ENCODE measurements at regions not wholly inside any gene's neighbourhood (a gene's known extent, or its start where the extent isn't known, plus 50 kb on each side); places are given as distances from the start of the nearest gene placed in this dataset.

DNA sequence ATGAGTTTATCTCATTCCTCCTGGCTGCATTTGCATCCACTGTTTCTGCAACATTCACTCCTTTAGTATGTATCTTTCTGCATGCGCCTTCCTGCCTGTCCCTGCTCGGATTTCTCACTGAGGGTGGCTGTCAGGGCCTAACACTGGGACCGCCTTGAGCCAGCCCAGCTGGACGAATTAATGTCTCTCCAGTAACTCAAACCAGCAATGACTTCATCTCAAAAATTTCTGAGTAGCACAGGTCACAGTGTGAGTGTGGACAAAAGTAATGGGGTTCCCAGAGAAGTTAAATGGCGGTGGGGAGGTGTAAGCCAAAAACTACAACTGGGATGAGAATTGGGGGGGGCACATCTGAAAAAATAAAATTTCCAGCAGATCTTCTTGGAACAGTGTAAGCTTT, 444.0 kb upstream of the MGMT start (continued):
- TF ChIP-seq PCBP1 (IDR thresholded peaks at IDR 0.05; ENCODE audit: low read depth, low read length, poor library complexity, severe bottlenecking), result no peak

DNA sequence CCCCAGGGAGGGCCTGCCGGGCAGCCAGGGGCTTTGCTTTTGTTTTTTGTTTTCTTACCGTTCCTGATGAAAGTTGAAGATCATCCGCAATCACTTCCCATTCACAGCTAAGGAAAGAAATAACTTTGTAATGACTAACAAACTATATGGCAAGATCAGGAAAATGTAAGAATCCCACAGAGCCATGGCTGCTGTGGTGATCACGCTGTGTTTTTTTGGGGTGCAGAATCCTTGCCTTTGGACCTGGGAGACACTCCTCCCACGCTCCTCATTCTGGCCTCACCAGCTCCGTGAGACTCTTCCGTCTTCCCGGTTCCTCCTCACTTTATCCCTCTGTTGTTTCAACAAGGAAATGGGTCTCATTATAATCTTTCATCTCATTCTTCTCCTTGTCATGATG, 443.0 kb upstream of the MGMT start:
- ATAC-seq (no peak), FAIRE-seq (no peak), DNase-seq (ENCODE audit: extremely low read depth in 1 of 4, low spot score in 3 of 4) (no peak)
- H3K36me3 ChIP-seq (ENCODE audit: control insufficient read depth, insufficient read depth, low read length), result no peaks in the 10 kb centered on the region
- BruUV-seq (replicated peaks), result no TSS peak
- no peak overlapping the region for H2AFZ ChIP-seq (ENCODE audit: low read depth, low read length)
- in situ Hi-C loops (cut with MboI) (no loop called here), intact Hi-C loops (cut with micrococcal nuclease) (no loop called here)
- H3K9ac ChIP-seq (ENCODE audit: insufficient read depth in 1 of 2, low read depth in 2 of 2, low read length in 2 of 2), result no peak overlapping the region
- no peak overlapping the region for H3K4me3 ChIP-seq
- POLR2A ChIA-PET, result interaction anchor here (0.7 kb wide), 1 partner anchor 1074 kb away, joined by 3 read pairs; no protein-coding TSS in a partner anchor
- no peaks in the 10 kb centered on the region for H4K20me1 ChIP-seq (replicated peaks; ENCODE audit: control insufficient read depth, insufficient read depth, low read length)
- H3K4me2 ChIP-seq (ENCODE audit: insufficient read depth, low read length), result no peak overlapping the region
- no peaks in the 10 kb centered on the region for H3K4me1 ChIP-seq (replicated peaks in 1 of 2; ENCODE audit: control insufficient read depth in 2 of 2, insufficient read depth in 2 of 2, low read length in 2 of 2)
- CTCF ChIA-PET (ENCODE audit: low intra/inter-chr PET ratio), result no interaction called here
- H3K9me3 ChIP-seq (replicated peaks; ENCODE audit: control insufficient read depth, insufficient read depth, low read depth, low read length), result no peaks in the 10 kb centered on the region
- H3K27ac ChIP-seq (ENCODE audit: extremely low read depth, low read depth, low read length), result no peak overlapping the region
- WGBS (ENCODE audit: insufficient coverage, low coverage, missing lambda C conversion rate), result 0% methylated on average over 8 of the region's 8 CpGs
- H3K27me3 ChIP-seq (ENCODE audit: control insufficient read depth in 2 of 2, insufficient read depth in 2 of 2, low read length in 2 of 2), result peaks cover 0 to 25% of the 10 kb centered on the region in 2 experiments; a peak in 2 of 5 replicates
- TF ChIP-seq NCOA6 (IDR thresholded peaks at IDR 0.05), result no peak
- no peak for TF ChIP-seq TEAD4 (IDR thresholded peaks at IDR 0.05; ENCODE audit: low read length)
- no peak for TF ChIP-seq TEAD4 (CRISPR knock-in tag; IDR thresholded peaks at IDR 0.05; ENCODE audit: borderline replicate concordance)
- TF ChIP-seq, protein P1, sequence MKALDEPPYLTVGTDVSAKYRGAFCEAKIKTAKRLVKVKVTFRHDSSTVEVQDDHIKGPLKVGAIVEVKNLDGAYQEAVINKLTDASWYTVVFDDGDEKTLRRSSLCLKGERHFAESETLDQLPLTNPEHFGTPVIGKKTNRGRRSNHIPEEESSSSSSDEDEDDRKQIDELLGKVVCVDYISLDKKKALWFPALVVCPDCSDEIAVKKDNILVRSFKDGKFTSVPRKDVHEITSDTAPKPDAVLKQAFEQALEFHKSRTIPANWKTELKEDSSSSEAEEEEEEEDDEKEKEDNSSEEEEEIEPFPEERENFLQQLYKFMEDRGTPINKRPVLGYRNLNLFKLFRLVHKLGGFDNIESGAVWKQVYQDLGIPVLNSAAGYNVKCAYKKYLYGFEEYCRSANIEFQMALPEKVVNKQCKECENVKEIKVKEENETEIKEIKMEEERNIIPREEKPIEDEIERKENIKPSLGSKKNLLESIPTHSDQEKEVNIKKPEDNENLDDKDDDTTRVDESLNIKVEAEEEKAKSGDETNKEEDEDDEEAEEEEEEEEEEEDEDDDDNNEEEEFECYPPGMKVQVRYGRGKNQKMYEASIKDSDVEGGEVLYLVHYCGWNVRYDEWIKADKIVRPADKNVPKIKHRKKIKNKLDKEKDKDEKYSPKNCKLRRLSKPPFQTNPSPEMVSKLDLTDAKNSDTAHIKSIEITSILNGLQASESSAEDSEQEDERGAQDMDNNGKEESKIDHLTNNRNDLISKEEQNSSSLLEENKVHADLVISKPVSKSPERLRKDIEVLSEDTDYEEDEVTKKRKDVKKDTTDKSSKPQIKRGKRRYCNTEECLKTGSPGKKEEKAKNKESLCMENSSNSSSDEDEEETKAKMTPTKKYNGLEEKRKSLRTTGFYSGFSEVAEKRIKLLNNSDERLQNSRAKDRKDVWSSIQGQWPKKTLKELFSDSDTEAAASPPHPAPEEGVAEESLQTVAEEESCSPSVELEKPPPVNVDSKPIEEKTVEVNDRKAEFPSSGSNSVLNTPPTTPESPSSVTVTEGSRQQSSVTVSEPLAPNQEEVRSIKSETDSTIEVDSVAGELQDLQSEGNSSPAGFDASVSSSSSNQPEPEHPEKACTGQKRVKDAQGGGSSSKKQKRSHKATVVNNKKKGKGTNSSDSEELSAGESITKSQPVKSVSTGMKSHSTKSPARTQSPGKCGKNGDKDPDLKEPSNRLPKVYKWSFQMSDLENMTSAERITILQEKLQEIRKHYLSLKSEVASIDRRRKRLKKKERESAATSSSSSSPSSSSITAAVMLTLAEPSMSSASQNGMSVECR (CRISPR knock-in tag; IDR thresholded peaks at IDR 0.05), result no peak
- TF ChIP-seq, protein P2, sequence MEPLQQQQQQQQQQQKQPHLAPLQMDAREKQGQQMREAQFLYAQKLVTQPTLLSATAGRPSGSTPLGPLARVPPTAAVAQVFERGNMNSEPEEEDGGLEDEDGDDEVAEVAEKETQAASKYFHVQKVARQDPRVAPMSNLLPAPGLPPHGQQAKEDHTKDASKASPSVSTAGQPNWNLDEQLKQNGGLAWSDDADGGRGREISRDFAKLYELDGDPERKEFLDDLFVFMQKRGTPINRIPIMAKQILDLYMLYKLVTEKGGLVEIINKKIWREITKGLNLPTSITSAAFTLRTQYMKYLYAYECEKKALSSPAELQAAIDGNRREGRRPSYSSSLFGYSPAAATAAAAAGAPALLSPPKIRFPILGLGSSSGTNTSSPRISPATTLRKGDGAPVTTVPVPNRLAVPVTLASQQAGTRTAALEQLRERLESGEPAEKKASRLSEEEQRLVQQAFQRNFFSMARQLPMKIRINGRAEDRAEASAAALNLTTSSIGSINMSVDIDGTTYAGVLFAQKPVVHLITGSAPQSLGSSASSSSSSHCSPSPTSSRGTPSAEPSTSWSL (CRISPR knock-in tag; IDR thresholded peaks at IDR 0.05; ENCODE audit: borderline replicate concordance), result no peak
- no peak for TF ChIP-seq RBM14 (IDR thresholded peaks at IDR 0.05; ENCODE audit: borderline replicate concordance, insufficient read depth, low read depth, low read length)
- no peak for TF ChIP-seq LEF1 (IDR thresholded peaks at IDR 0.05)
- no peak for TF ChIP-seq SMARCB1 (IDR thresholded peaks at IDR 0.05; ENCODE audit: insufficient read length, low read depth)
- H3K9me1 ChIP-seq (ENCODE audit: control insufficient read depth, insufficient read depth, low read length), result no peaks in the 10 kb centered on the region
- H3K79me2 ChIP-seq (ENCODE audit: control insufficient read depth, insufficient read depth, low read length), result no peaks in the 10 kb centered on the region

Data from K562 (cell line).